ENCODE measurements at regions not wholly inside any gene's neighbourhood (a gene's known extent, or its start where the extent isn't known, plus 50 kb on each side); places are given as distances from the start of the nearest gene placed in this dataset.
A peak's percentile ranks its signal among the peaks of the same experiment; 100 is the strongest.

DNA sequence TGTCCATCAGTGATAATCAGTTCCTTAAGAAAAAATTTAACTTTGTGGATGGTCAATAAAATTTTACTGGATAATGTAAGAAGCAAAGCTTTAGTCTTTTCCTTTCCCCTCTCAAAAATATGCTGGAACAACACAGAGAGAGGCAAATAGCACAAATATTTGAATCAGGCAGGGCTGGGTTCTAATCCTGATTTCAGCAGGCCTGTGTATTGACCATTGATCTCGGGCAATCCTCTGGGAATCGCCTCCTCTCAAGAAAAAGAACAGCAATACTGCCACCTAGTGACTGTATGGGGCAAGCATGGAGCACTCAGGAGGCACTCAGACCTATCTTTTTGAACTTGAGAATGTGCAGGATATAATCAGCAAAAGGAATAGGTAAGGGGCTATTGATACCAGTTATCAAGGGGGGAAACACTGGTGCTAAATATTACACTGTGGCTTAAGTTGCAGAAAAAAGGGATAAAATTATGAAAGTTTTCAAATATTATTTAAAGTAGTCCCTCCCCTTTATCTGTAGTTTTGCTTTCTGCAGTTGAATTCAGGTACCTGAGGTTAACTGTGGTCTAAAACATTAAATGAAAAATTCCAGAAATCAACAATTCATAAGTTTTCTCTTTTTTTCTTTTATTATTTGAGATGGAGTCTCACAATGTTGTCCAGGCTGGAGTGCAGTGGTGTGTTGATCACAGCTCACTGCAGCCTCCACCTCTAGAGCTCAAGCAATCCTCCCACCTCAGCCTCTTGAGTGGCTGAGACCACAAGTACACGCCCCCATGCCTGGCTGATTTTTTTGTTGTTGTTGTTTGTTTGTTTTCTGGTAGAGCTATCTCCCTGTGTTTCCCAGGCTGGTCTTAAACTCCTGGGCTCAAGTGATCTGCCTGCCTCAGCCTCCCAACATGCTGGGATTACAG lies 91.8 kb upstream of the NHSL1 start:
- Histone ChIP-seq H3K4ac (ENCODE audit: low read depth, low read length) (no peak overlapping the region), H2AFZ (ENCODE audit: low read length) (no peak overlapping the region), H2BK12ac (ENCODE audit: insufficient read length, low read depth, low read length) (no peak overlapping the region), H3K9ac (ENCODE audit: extremely low read depth, insufficient read length, low read length) (no peak overlapping the region), H3K23ac (ENCODE audit: insufficient read length, low read depth, low read length) (no peak overlapping the region), H3K14ac (ENCODE audit: insufficient read depth, low read length) (no peak overlapping the region), H3K79me2 (ENCODE audit: insufficient read depth, low read length) (no peaks in the 10 kb centered on the region), H2BK5ac (ENCODE audit: insufficient read length, low read length) (no peak overlapping the region), H4K5ac (ENCODE audit: insufficient read length, low read depth, low read length) (no peak overlapping the region), H3K27ac (ENCODE audit: insufficient read length, low read depth, low read length) (no peak overlapping the region), H2BK120ac (ENCODE audit: low read depth, low read length, poor library complexity, severe bottlenecking) (no peak overlapping the region), H3K18ac (ENCODE audit: insufficient read length, low read depth, low read length) (no peak overlapping the region), H3K4me1 (ENCODE audit: insufficient read depth, low read length) (peaks cover 8% of the 10 kb centered on the region; the same call in 1 of the 2 replicates), H3T11ph (ENCODE audit: low read length) (no peak overlapping the region), H3K4me2 (ENCODE audit: insufficient read depth, insufficient read length, low read length) (no peak overlapping the region), H3K27me3 (ENCODE audit: insufficient read depth, low read length) (no peaks in the 10 kb centered on the region), H4K91ac (ENCODE audit: insufficient read length, low read depth, low read length) (no peak overlapping the region), H3K23me2 (ENCODE audit: insufficient read length, low read depth, low read length, poor library complexity, severe bottlenecking) (no peaks in the 10 kb centered on the region), H3K9me3 (ENCODE audit: control insufficient read depth, low read depth, low read length) (no peaks in the 10 kb centered on the region), H3K79me1 (ENCODE audit: insufficient read depth, low read depth, low read length, poor library complexity, severe bottlenecking) (no peaks in the 10 kb centered on the region), H2BK15ac (ENCODE audit: low read depth, low read length) (no peak overlapping the region), H4K8ac (replicated peaks; ENCODE audit: insufficient read length, low read depth, low read length) (no peak overlapping the region), H4K20me1 (ENCODE audit: control insufficient read depth, insufficient read depth, insufficient read length) (no peaks in the 10 kb centered on the region), H2BK20ac (ENCODE audit: low read depth, low read length, poor library complexity, severe bottlenecking) (no peak overlapping the region), H3K56ac (ENCODE audit: insufficient read length, low read depth, low read length) (no peak overlapping the region), H2AK5ac (ENCODE audit: insufficient read length, low read length) (no peak overlapping the region)
- peak overlapping the region; percentile 45 to 77 (median 68); a peak in 5 of 7 replicates for H3K27ac Mint-ChIP-seq
- no peaks in the 10 kb centered on the region; the same call in 1 of the 2 replicates for H3K27me3 Mint-ChIP-seq (ENCODE audit: low read depth)
- no peak overlapping the region for H3K4me3 Mint-ChIP-seq
- DNase-seq, result peak; percentile 73
- H3K4me1 Mint-ChIP-seq, result peaks cover 59% of the 10 kb centered on the region in 2 experiments
- no peaks in the 10 kb centered on the region for H3K36me3 Mint-ChIP-seq (ENCODE audit: insufficient read depth in 1 of 3, low read depth in 3 of 3)
- no peaks in the 10 kb centered on the region for H3K9me3 Mint-ChIP-seq
- TF ChIP-seq, protein P1, sequence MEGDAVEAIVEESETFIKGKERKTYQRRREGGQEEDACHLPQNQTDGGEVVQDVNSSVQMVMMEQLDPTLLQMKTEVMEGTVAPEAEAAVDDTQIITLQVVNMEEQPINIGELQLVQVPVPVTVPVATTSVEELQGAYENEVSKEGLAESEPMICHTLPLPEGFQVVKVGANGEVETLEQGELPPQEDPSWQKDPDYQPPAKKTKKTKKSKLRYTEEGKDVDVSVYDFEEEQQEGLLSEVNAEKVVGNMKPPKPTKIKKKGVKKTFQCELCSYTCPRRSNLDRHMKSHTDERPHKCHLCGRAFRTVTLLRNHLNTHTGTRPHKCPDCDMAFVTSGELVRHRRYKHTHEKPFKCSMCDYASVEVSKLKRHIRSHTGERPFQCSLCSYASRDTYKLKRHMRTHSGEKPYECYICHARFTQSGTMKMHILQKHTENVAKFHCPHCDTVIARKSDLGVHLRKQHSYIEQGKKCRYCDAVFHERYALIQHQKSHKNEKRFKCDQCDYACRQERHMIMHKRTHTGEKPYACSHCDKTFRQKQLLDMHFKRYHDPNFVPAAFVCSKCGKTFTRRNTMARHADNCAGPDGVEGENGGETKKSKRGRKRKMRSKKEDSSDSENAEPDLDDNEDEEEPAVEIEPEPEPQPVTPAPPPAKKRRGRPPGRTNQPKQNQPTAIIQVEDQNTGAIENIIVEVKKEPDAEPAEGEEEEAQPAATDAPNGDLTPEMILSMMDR (conservative IDR thresholded peaks at IDR 0.05), result peak; percentile 88
- no CpG with 5 or more reads among the region's 3 CpGs for WGBS (ENCODE audit: extremely low coverage, insufficient read length, low lambda C conversion rate)
